HUES64 (cell line): ENCODE measurements at regions not wholly inside any gene's neighbourhood (a gene's known extent, or its start where the extent isn't known, plus 50 kb on each side); places are given as distances from the start of the nearest gene placed in this dataset.

ENCODE experiments used
- H3K27ac ChIP-seq: 2 replicates; pipeline ENCODE4 v1.7.0; 2013; ENCODE audit warnings: low read depth, low read length, inconsistent platforms
- H3K27me3 ChIP-seq: 2 replicates; pipeline ENCODE4 v1.6.1; 2013; ENCODE audit warnings: mild to moderate bottlenecking, low read length; ENCODE audit not compliant: insufficient read depth
- H3K36me3 ChIP-seq: 2 replicates; pipeline ENCODE4 v1.6.1; 2013; ENCODE audit warnings: mild to moderate bottlenecking, low read length; ENCODE audit not compliant: insufficient read depth
- H3K4me1 ChIP-seq: 2 replicates; pipeline ENCODE4 v1.6.1; 2013; ENCODE audit warnings: mild to moderate bottlenecking, low read length, moderate library complexity; ENCODE audit not compliant: insufficient read depth
- H3K4me3 ChIP-seq: 2 replicates; pipeline ENCODE4 v1.5.1; 2013; ENCODE audit warnings: mild to moderate bottlenecking, low read length, moderate library complexity
- H3K9ac ChIP-seq: 2 replicates; pipeline ENCODE4 v1.6.1; 2013; ENCODE audit warnings: mild to moderate bottlenecking, low read depth, low read length
- H3K9me3 ChIP-seq: 2 replicates; pipeline ENCODE4 v1.6.1; 2013; ENCODE audit warnings: low read depth, low read length; ENCODE audit not compliant: insufficient read depth
- WGBS: fragments of 150-250, 120-280 bp; methylation state at CpG from one replicate; pipeline ENCODE4 v1.1.7; 2013; ENCODE audit warnings: missing lambda C conversion rate; 5-methylcytosine and 5-hydroxymethylcytosine counted together

DNA sequence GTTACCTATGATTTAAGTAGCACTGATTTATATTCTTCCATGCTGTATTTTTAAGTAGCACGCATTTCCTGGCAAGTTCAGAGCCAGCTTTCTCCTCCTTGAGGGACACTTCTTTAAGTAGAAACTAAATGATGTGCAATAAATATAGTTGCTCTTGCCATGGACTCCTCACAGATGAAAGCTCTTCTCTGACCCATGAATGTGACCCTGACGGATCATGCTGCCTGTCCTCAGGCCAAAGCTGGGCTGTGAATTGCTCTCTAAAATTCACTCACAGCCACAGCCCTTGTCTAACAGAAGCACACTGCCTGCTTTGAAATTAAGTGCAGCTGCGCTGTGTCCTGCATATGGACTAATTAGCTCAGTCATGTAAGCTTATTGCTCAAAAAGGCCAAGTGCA lies 438.8 kb downstream of the PMP22 start:
- Histone ChIP-seq H3K27me3 (no peaks in the 10 kb centered on the region), H3K36me3 (no peaks in the 10 kb centered on the region), H3K9ac (no peak overlapping the region), H3K9me3 (peaks cover 9% of the 10 kb centered on the region; the same call in 1 of the 2 replicates), H3K4me1 (0 out of 2 replicates have a peak, but pooled peaks cover 1% of the 10 kb centered on the region), H3K27ac (no peak overlapping the region), H3K4me3 (no peak overlapping the region)
- 92% methylated on average over 3 of the region's 3 CpGs for WGBS

DNA sequence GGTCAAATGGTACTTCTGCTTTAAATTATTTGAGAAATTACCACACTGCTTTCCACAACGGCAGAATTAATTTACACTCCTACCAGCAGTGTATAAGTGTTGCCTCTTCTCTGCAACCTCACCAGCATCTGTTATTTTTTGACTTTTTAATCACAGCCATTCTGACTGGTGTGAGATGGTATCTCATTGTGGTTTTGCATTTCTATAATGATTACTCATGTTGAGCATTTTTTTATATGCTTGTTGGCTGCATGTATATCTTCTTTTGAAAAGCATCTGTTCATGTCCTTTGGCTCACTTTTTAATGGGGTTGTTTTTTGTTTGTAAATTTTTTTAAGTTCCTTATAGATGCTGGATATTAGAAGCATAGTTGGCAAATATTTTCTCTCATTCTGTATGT lies 446.7 kb downstream of the PMP22 start:
- H3K27me3 ChIP-seq: no peaks in the 10 kb centered on the region
- peaks cover 8% of the 10 kb centered on the region for H3K4me1 ChIP-seq
- H3K27ac ChIP-seq: no peak overlapping the region
- H3K4me3 ChIP-seq: no peak overlapping the region
- 100% methylated on average over 1 of the region's 1 CpG for WGBS
- H3K9me3 ChIP-seq: no peaks in the 10 kb centered on the region
- no peaks in the 10 kb centered on the region for H3K36me3 ChIP-seq
- H3K9ac ChIP-seq: no peak overlapping the region

DNA sequence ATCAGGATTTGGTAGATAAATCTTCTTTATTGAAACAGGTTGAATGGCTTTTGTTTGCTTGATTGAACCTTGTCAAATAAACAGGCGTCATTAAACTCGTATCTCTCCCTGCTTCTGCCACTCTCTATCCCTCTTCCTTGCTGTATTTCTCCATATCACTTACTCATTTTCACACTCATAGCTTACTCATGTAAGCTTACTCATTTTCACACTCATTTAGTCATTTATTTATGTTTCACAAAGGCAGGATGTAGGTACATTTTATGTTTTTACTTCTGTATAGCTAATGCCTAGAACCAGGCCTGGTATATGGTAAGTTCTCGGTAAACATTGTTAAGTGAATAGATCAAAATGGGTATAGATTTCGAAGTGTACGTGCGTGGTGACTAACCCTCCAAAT lies 450.0 kb downstream of the PMP22 start:
- Histone ChIP-seq H3K9me3 (no peaks in the 10 kb centered on the region), H3K4me3 (no peak overlapping the region), H3K36me3 (no peaks in the 10 kb centered on the region), H3K27ac (no peak overlapping the region), H3K27me3 (no peaks in the 10 kb centered on the region), H3K4me1 (peaks cover 8% of the 10 kb centered on the region), H3K9ac (no peak overlapping the region)
- 93% methylated on average over 3 of the region's 6 CpGs for WGBS

DNA sequence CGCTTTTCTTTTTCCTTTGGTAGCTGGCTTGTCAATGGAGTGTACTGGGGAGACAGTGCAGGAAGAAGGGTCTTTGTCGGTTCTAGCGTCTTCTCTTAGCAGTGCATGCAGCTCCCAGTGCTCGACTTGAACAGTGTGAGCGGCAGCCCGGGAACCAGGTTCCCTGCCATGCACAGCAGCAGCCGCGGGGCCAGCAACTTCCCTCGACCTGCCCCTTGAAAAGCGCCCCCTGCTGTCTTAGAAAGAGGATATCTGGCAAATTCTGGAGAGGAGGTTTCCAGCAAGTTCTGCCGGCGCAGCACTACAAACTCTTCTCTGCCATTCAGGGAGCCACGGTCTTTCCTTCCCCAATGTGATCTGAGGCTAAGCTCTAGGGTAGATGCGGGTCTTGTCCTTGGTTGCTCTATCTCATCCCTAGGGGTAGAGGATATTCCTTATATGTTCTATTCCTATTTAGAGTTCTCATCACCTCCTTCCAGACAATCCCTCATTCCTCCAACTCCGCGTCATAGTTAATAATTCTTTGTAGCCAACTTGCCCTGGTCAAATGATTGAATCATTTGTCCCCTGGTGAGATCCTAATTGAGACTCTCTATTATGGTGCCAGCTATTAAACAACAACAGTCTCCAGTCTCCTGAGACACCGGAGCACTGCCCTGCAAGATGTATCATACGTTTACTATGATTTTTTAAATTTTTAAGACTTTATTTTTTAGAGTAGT lies 451.3 kb downstream of the PMP22 start:
- H3K9ac ChIP-seq: no peak overlapping the region
- H3K4me1 ChIP-seq: peaks cover 8% of the 10 kb centered on the region
- no peaks in the 10 kb centered on the region for H3K36me3 ChIP-seq
- no peaks in the 10 kb centered on the region for H3K9me3 ChIP-seq
- no peaks in the 10 kb centered on the region for H3K27me3 ChIP-seq
- H3K27ac ChIP-seq: no peak overlapping the region
- 50% methylated on average over 16 of the region's 18 CpGs for WGBS
- no peak overlapping the region for H3K4me3 ChIP-seq

DNA sequence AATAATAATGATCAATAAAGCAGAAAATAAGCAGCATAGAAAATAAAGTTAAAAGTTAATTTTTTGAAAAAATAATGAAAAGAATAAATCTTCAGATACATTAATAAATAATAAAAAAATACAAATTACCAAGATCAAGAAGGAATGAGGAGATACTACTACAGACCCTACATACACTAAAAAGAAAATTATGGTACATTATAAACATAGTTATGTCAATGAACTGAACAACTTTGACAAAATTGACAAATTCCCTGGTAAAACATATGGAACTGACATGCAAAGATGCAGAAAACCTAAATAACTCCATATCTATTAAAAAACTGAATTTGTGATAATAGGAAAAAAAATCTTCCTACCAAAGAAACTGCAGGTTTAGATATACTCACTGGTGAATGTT lies 456.7 kb downstream of the PMP22 start:
- Histone ChIP-seq H3K9me3 (no peaks in the 10 kb centered on the region), H3K36me3 (no peaks in the 10 kb centered on the region), H3K27ac (no peak overlapping the region), H3K4me3 (no peak overlapping the region), H3K27me3 (no peaks in the 10 kb centered on the region), H3K4me1 (no peaks in the 10 kb centered on the region), H3K9ac (no peak overlapping the region)

DNA sequence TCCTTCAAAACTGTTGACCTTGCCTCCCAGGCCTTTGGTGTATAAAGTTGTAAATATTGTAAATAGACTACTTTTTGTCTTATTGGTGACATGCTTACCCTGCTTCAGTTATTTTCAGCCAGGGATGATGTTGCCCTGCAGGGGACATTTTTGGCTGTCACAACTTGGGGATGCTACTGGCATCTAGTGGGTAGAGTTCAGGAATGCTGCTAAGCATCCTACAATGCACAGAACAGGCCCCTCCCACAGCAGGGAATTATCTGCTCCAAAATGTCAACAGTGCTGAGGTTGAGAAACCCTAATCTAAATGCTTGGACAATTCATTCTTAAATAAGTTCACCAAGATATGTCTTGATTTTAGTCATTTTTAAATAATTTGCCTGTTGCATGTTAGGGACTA lies 459.8 kb downstream of the PMP22 start:
- Histone ChIP-seq H3K27me3 (no peaks in the 10 kb centered on the region), H3K4me1 (no peaks in the 10 kb centered on the region), H3K9me3 (no peaks in the 10 kb centered on the region), H3K36me3 (no peaks in the 10 kb centered on the region), H3K27ac (no peak overlapping the region), H3K4me3 (no peak overlapping the region), H3K9ac (no peak overlapping the region)

DNA sequence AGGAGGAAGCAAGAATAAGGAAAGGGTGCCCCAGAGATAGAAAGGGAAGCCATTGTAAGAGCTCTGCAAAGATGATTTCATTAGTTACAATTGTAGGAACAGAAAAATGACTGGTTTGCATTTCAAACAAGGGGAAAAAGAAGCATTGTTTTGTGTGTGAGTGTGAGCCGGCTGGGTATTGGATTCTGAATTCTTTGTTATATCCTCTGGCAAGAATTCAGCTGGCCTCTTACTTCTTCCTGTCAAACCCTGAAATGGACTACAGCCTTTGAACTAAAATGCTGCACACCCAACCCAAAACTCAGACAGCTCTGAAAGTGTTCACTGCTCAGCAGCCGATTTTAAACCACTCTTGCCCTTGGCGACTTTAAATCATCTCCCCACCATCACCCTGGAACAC lies 461.3 kb downstream of the PMP22 start:
- Histone ChIP-seq H3K27me3 (no peaks in the 10 kb centered on the region), H3K36me3 (no peaks in the 10 kb centered on the region), H3K9ac (no peak overlapping the region), H3K4me1 (no peaks in the 10 kb centered on the region), H3K9me3 (no peaks in the 10 kb centered on the region), H3K27ac (no peak overlapping the region), H3K4me3 (no peak overlapping the region)
- 82% methylated on average over 3 of the region's 3 CpGs for WGBS

DNA sequence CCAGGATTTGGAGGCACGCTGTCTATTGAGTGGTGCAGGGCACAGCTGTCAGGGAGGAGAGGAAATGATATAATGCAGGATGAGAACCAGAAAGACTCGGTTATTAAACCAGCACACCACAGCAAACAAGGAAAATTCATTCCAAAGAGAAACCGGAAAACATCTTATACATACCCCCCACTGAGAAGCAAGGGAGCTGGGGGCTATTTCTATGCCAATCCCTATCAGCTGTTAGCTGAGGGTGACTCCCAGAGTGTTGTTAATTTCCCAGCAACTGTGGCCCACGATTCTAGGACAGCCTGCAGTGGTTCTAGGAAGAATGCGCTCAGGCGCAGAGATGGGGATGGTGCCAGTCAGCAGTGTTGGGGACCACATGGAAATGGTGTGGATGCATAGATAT lies 467.3 kb downstream of the PMP22 start:
- Histone ChIP-seq H3K27ac (no peak overlapping the region), H3K9me3 (no peaks in the 10 kb centered on the region), H3K4me3 (no peak overlapping the region), H3K36me3 (no peaks in the 10 kb centered on the region), H3K4me1 (no peaks in the 10 kb centered on the region), H3K27me3 (no peaks in the 10 kb centered on the region), H3K9ac (no peak overlapping the region)
- 85% methylated on average over 6 of the region's 6 CpGs for WGBS

DNA sequence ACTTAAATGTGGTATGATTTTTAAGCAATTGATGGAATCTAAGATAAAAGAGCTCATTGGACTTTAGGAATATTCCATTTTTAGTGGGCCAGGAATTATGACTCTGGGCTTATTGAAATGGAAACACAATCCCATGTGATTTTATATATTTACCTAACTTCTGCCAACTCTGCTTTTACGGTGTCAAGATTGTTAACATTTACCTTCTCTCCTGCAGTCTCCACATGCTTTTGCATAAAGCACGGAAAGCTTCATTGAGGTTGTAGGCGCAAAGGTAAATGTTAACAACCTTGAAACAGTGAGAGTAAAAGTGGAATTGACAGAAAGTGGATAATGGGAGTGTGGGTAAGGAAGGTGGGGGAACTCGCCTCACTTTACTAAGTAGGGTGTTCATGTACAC lies 468.1 kb downstream of the PMP22 start:
- Histone ChIP-seq H3K27ac (no peak overlapping the region), H3K36me3 (no peaks in the 10 kb centered on the region), H3K9ac (no peak overlapping the region), H3K9me3 (no peaks in the 10 kb centered on the region), H3K4me1 (no peaks in the 10 kb centered on the region), H3K27me3 (no peaks in the 10 kb centered on the region), H3K4me3 (no peak overlapping the region)
- WGBS: 95% methylated on average over 4 of the region's 4 CpGs

DNA sequence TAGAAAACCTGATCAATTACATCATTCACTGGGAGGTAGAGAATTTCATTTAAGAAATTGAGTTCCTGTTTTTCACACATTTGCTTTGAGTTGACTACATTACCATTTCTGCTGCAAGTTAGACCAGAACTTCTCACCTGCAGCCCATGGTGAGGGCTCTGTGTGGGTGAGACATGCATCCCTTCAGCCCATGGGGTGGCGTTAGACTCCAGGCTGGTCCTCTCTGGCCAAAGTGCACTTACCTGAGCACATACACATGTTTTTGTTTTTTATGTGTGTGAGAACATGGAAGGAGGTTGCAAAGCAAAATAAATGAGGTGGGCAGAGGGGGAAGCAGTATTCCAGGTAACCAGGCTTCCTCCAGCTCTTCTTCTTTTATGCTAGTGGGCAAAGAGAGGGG lies 470.2 kb downstream of the PMP22 start:
- H3K4me1 ChIP-seq: 0 out of 2 replicates have a peak, but pooled peaks cover 5% of the 10 kb centered on the region
- no peaks in the 10 kb centered on the region for H3K27me3 ChIP-seq
- no peaks in the 10 kb centered on the region for H3K9me3 ChIP-seq
- no peak overlapping the region for H3K4me3 ChIP-seq
- H3K36me3 ChIP-seq: no peaks in the 10 kb centered on the region
- H3K27ac ChIP-seq: no peak overlapping the region
- no peak overlapping the region for H3K9ac ChIP-seq
- WGBS: 100% methylated on average over 1 of the region's 1 CpG

DNA sequence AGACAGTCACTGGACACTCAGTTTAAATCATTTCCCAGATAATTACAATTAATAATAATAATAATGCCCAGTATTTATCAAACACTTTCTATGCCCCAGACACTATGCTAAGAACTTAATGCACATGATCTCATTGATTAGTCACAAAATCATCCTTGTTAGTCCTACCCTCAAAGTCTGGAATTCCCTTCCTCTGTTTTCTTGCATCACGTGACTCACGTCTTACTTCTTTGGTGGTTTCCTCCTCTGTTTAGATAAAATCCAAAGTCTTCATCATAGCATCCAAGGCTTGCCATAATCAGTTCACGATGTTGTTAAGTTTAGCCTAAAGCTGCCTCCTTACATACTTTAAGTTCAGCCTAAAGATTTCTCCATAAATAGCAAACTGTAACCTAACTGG lies 471.9 kb downstream of the PMP22 start:
- no peaks in the 10 kb centered on the region for H3K9me3 ChIP-seq
- no peak overlapping the region for H3K4me3 ChIP-seq
- H3K27me3 ChIP-seq: no peaks in the 10 kb centered on the region
- H3K27ac ChIP-seq: no peak overlapping the region
- 0 out of 2 replicates have a peak, but pooled peaks cover 5% of the 10 kb centered on the region for H3K4me1 ChIP-seq
- no peaks in the 10 kb centered on the region for H3K36me3 ChIP-seq
- WGBS: 96% methylated on average over 3 of the region's 3 CpGs
- H3K9ac ChIP-seq: no peak overlapping the region

DNA sequence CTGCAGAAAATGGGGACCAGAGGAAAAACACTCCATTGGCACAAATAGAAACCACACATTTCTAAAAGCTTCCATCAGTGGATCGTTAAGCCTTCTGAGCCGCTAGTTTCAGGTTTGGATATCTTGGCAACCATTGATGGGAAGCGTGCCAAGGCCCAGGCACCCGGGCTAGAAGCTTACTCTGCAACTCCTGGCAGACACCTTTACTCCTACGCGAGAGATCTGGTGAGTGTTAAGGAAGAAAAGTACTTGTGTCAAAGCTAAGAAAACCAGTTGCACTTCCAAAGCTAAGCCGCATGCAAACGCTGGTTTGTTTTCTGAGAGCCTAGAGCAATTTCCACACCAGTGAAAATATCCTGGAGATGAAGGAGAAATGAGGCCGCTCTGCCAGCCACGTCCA lies 472.4 kb downstream of the PMP22 start:
- Histone ChIP-seq H3K4me3 (no peak overlapping the region), H3K4me1 (0 out of 2 replicates have a peak, but pooled peaks cover 5% of the 10 kb centered on the region), H3K9ac (no peak overlapping the region), H3K36me3 (no peaks in the 10 kb centered on the region), H3K9me3 (no peaks in the 10 kb centered on the region), H3K27me3 (no peaks in the 10 kb centered on the region), H3K27ac (no peak overlapping the region)
- 95% methylated on average over 10 of the region's 10 CpGs for WGBS
